Activated T-helper 1 cell treated with anti-CD3 and anti-CD28 coated beads, Interleukin-12 subunit alpha, Interleukin-12 subunit beta, Interleukin-2, Interleukin-4 antibody, amounts not matched to agents 30 ng/mL and 10 ng/mL and 1 ng/mL, durations not matched to agents 14 hours and 24 hours and 36 hours (primary cell): ENCODE measurements at regions not wholly inside any gene's neighbourhood (a gene's known extent, or its start where the extent isn't known, plus 50 kb on each side); places are given as distances from the start of the nearest gene placed in this dataset.
"Not testable (repeated sequence)": the region's sequence is repeated elsewhere in the genome, so short reads cannot be mapped to it uniquely, and the experiment has no call there.

Experiments used
- DNase-seq: peaks from one replicate; pipeline ENCODE4 v3.0.0; 2021; ENCODE audit warnings: low spot score
- H3K27ac Mint-ChIP-seq: one replicate; pipeline ENCODE4 v1.8.0; 2021; ENCODE audit warnings: mild to moderate bottlenecking, mixed read lengths
- H3K27me3 Mint-ChIP-seq: one replicate; pipeline ENCODE4 v1.8.0; 2022; ENCODE audit warnings: mild to moderate bottlenecking, moderate library complexity, mixed read lengths; ENCODE audit not compliant: insufficient read depth
- H3K36me3 Mint-ChIP-seq: one replicate; pipeline ENCODE4 v1.8.0; 2021; ENCODE audit warnings: low read depth, mixed read lengths
- H3K4me1 Mint-ChIP-seq: one replicate; pipeline ENCODE4 v1.8.0; 2021; ENCODE audit warnings: low read depth, mixed read lengths
- H3K4me3 Mint-ChIP-seq: one replicate; pipeline ENCODE4 v1.8.0; 2021; ENCODE audit warnings: mild to moderate bottlenecking, moderate library complexity, mixed read lengths
- H3K9me3 Mint-ChIP-seq: one replicate; pipeline ENCODE4 v1.8.0; 2021; ENCODE audit warnings: mixed read lengths
- intact Hi-C: fragments of 100-400 bp; cut with micrococcal nuclease; formaldehyde crosslinking; loops from one replicate; pipeline ENCODE4 v1.15.1; 2024

DNA sequence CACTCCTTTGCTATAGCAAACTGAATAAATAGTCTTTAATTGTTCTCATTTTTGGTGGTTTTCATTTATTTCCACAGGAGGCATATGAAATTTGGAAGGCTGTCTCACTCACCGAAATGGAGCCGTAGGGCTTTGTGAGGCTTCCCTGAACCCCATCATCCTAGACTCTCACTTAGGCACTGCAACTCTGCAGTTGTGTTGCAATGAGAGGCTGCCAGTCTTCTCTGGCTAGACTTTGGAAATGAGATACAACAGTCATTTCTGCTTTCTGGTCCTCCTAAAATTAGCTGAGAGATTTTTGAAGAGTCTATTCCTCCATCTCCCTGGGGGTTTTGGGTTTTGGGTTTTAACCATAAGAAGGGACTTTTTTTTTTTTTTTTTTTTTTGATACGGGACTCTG is 146.5 kb downstream of the SH3BGRL start:
- intact Hi-C loops, result no loop called here
- H3K27ac Mint-ChIP-seq, result no peak overlapping the region
- no peak overlapping the region for H3K4me3 Mint-ChIP-seq
- DNase-seq, result no peak
- no peaks in the 10 kb centered on the region for H3K9me3 Mint-ChIP-seq
- H3K4me1 Mint-ChIP-seq, result no peaks in the 10 kb centered on the region
- no peaks in the 10 kb centered on the region for H3K27me3 Mint-ChIP-seq
- no peaks in the 10 kb centered on the region for H3K36me3 Mint-ChIP-seq

DNA sequence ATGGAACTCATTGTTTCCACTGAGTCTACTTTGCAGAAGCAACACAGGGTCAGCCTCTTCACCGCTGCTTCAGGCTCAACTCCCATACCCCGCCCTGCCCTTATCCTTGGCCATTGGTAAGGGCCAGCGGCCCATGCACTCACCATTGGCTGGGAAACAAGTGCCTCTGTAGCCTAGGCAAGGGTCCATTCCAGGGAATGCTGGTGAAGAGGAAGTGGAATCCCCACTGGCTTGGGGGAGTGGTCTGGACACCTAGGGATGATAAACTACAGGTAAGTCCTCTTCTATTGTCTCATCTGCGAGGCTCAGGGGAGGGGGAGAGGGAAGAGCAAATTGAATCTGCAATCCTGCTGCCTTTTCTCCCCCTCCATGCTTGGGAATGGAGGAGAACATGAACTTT is 153.1 kb downstream of the SH3BGRL start:
- no peaks in the 10 kb centered on the region for H3K9me3 Mint-ChIP-seq
- no peaks in the 10 kb centered on the region for H3K36me3 Mint-ChIP-seq
- no peak overlapping the region for H3K27ac Mint-ChIP-seq
- no peaks in the 10 kb centered on the region for H3K27me3 Mint-ChIP-seq
- no peak for DNase-seq
- intact Hi-C loops, result no loop called here
- no peak overlapping the region for H3K4me3 Mint-ChIP-seq
- no peaks in the 10 kb centered on the region for H3K4me1 Mint-ChIP-seq

DNA sequence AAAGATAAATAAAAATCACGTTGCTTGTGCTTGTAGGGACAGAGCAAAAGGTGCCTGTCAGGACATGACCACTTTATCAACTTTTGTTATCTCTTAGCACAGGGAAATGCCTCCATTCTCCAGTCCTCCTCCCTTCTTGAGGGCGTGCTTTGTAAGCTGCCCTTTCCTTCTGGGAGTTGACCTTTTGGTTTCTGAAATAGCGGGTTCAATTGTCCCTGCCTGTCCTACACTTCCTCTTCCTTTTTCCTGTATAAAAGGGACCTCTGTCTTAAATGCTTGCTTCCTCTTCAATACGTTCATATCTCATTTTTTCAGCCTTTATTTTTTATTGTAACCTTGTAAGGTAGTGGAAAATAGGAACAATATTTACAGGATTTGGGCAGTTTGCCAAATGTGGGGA is 153.5 kb downstream of the SH3BGRL start:
- H3K27me3 Mint-ChIP-seq, result no peaks in the 10 kb centered on the region
- no peaks in the 10 kb centered on the region for H3K9me3 Mint-ChIP-seq
- no peak for DNase-seq
- no peak overlapping the region for H3K27ac Mint-ChIP-seq
- intact Hi-C loops, result no loop called here
- no peaks in the 10 kb centered on the region for H3K36me3 Mint-ChIP-seq
- no peak overlapping the region for H3K4me3 Mint-ChIP-seq
- H3K4me1 Mint-ChIP-seq, result no peaks in the 10 kb centered on the region

DNA sequence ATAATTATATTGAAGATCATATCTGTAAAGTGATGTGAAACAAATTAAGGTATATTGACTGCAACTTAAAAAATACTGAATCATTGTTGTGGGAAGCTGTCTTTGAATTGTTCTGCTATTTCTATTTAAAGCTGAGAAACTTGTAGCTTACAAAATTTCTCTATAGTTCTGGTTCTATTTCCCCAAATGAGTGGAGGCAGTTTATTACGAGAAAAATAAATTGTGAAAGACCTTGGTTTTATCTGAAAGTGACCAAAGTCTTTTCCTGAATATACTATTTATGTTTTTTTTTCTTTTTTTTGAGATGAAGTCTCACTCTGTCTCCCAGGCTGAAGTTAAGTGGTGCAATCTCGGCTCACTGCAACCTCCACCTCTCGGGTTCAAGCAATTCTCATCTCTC is 165.4 kb downstream of the SH3BGRL start:
- intact Hi-C loops, result no loop called here
- no peak overlapping the region for H3K4me3 Mint-ChIP-seq
- no peak overlapping the region for H3K27ac Mint-ChIP-seq
- H3K9me3 Mint-ChIP-seq, result no peaks in the 10 kb centered on the region
- no peaks in the 10 kb centered on the region for H3K36me3 Mint-ChIP-seq
- no peaks in the 10 kb centered on the region for H3K4me1 Mint-ChIP-seq
- H3K27me3 Mint-ChIP-seq, result peaks cover 2% of the 10 kb centered on the region
- DNase-seq, result no peak

- intact Hi-C loops, result loop anchor here (1.0 to 2.0 kb wide), 2 partner anchors 203 to 501 kb away; no protein-coding TSS in a partner anchor
- H3K36me3 Mint-ChIP-seq, result no peaks in the 10 kb centered on the region
- H3K27ac Mint-ChIP-seq, result no peak overlapping the region
- H3K4me3 Mint-ChIP-seq, result no peak overlapping the region
- H3K27me3 Mint-ChIP-seq, result peaks cover 2% of the 10 kb centered on the region
- no peaks in the 10 kb centered on the region for H3K9me3 Mint-ChIP-seq
- no peak for DNase-seq
- H3K4me1 Mint-ChIP-seq, result no peaks in the 10 kb centered on the region
These were observed 175.4 kb downstream of the SH3BGRL start for GRCh38 chrX:81377329-81377728.

- Mint-ChIP-seq H3K36me3 (no peaks in the 10 kb centered on the region), H3K27ac (no peak overlapping the region), H3K9me3 (no peaks in the 10 kb centered on the region), H3K27me3 (peaks cover 2% of the 10 kb centered on the region), H3K4me1 (no peaks in the 10 kb centered on the region), H3K4me3 (no peak overlapping the region)
- DNase-seq, result no peak
- intact Hi-C loops, result no loop called here
These were observed 176.7 kb downstream of the SH3BGRL start for GRCh38 chrX:81378560-81378959.

- H3K4me1 Mint-ChIP-seq, result no peaks in the 10 kb centered on the region
- H3K27me3 Mint-ChIP-seq, result no peaks in the 10 kb centered on the region
- intact Hi-C loops, result no loop called here
- no peak overlapping the region for H3K27ac Mint-ChIP-seq
- no peak overlapping the region for H3K4me3 Mint-ChIP-seq
- H3K9me3 Mint-ChIP-seq, result no peaks in the 10 kb centered on the region
- H3K36me3 Mint-ChIP-seq, result no peaks in the 10 kb centered on the region
- no peak for DNase-seq
These were observed 188.3 kb downstream of the SH3BGRL start for GRCh38 chrX:81390237-81390636.

DNA sequence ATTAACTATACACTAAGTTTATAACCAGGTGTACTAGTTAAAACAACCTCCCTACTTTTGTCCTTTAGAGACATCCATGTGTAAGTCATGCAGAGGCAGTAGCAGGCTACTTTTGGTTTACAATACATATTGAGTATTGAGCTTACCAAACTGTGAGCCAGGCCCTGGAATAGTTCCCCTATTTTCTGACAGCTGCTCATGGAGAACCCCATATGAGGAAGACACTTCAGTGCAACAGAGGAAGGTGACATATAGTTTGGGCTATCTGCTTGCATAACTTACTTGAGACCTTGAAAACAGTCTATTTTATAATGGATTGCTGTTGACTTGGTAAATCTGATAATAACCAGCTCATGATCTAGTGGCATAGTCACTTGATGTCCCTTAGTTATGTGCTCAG is 190.5 kb downstream of the SH3BGRL start:
- H3K4me3 Mint-ChIP-seq, result no peak overlapping the region
- intact Hi-C loops, result no loop called here
- H3K9me3 Mint-ChIP-seq, result no peaks in the 10 kb centered on the region
- H3K4me1 Mint-ChIP-seq, result no peaks in the 10 kb centered on the region
- H3K27me3 Mint-ChIP-seq, result no peaks in the 10 kb centered on the region
- no peak overlapping the region for H3K27ac Mint-ChIP-seq
- H3K36me3 Mint-ChIP-seq, result no peaks in the 10 kb centered on the region
- DNase-seq, result no peak

GRCh38 chrX:81405781-81406180 is 203.9 kb downstream of the SH3BGRL start:
- DNase-seq, result no peak
- no peak overlapping the region for H3K27ac Mint-ChIP-seq
- intact Hi-C loops, result no loop called here
- H3K27me3 Mint-ChIP-seq, result no peaks in the 10 kb centered on the region
- H3K9me3 Mint-ChIP-seq, result no peaks in the 10 kb centered on the region
- no peaks in the 10 kb centered on the region for H3K4me1 Mint-ChIP-seq
- H3K4me3 Mint-ChIP-seq, result no peak overlapping the region
- H3K36me3 Mint-ChIP-seq, result no peaks in the 10 kb centered on the region

DNA sequence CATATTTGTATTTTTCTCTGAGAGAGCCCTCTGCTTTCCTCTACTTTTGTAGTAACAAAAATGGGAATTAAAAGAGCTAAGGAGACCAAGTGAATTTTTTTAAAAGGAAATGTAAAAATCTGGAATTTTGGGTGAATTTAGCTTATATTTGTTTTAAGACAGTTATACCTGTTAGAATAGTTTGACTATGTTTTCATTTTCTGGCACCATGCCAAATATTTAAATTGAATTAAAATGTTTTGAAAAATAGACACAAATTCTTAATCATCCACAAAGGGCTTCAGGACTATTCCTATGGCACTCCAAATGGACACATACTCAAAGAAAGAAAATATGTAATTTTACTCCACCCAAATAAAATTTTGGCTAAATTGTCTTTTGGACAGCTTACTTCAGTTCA is 209.6 kb downstream of the SH3BGRL start:
- intact Hi-C loops, result no loop called here
- no peaks in the 10 kb centered on the region for H3K4me1 Mint-ChIP-seq
- no peak overlapping the region for H3K4me3 Mint-ChIP-seq
- H3K27ac Mint-ChIP-seq, result no peak overlapping the region
- no peaks in the 10 kb centered on the region for H3K36me3 Mint-ChIP-seq
- DNase-seq, result no peak
- H3K27me3 Mint-ChIP-seq, result no peaks in the 10 kb centered on the region
- no peaks in the 10 kb centered on the region for H3K9me3 Mint-ChIP-seq

DNA sequence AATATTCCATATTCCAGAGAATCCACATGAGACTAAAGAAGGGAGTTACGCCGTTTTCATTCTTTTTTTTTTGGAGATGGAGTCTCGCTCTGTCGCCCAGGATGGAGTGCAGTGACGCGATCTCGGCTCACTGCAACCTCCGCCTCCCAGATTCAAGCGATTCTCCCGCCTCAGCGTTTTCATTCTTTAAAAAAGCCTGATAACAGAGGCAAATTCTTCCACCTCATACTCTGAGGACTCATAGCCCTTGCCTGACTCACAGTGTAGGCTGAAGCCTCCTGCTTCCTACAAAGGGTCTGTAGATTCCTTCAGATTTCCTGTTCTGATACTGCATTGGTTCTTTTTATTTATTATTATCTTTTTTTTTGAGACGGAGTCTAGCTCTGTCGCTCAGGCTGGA is 210.5 kb downstream of the SH3BGRL start:
- no peak for DNase-seq

DNA sequence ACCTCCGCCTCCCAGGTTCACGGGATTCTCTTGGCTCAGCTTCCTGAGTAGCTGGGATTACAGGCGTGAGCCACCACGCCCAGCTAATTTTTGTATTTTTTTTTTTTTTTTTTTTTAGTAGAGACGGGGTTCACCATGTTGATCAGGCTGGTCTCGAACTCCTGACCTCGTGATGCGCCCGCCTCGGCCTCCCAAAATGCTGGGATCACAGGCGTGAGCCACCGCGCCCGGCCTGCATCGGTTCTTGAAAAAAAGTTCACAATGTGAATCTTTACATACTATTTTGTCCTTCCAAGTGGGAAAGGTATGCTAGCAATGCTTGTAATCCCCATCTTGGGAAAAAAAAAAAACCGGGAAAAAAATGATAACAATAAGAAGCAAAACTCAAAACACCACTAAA is 211.0 kb downstream of the SH3BGRL start:
- H3K9me3 Mint-ChIP-seq, H3K27ac Mint-ChIP-seq, H3K36me3 Mint-ChIP-seq, intact Hi-C loops, DNase-seq, H3K27me3 Mint-ChIP-seq, H3K4me1 Mint-ChIP-seq, H3K4me3 Mint-ChIP-seq: not testable (repeated sequence)

More for the DNA sequence above, 210.5 kb downstream of the SH3BGRL start:
- Mint-ChIP-seq H3K27ac (no peak overlapping the region), H3K9me3 (no peaks in the 10 kb centered on the region), H3K27me3 (no peaks in the 10 kb centered on the region), H3K4me1 (no peaks in the 10 kb centered on the region), H3K36me3 (no peaks in the 10 kb centered on the region), H3K4me3 (no peak overlapping the region)
- intact Hi-C loops, result no loop called here

- Mint-ChIP-seq H3K27ac (no peak overlapping the region), H3K4me3 (no peak overlapping the region), H3K4me1 (no peaks in the 10 kb centered on the region), H3K27me3 (no peaks in the 10 kb centered on the region), H3K36me3 (no peaks in the 10 kb centered on the region), H3K9me3 (no peaks in the 10 kb centered on the region)
- intact Hi-C loops, result no loop called here
- no peak for DNase-seq
These were observed 212.7 kb downstream of the SH3BGRL start for GRCh38 chrX:81414630-81415029.
